Fibroblast of skin of left quadriceps (primary cell): ENCODE measurements at regions not wholly inside any gene's neighbourhood (a gene's known extent, or its start where the extent isn't known, plus 50 kb on each side); places are given as distances from the start of the nearest gene placed in this dataset.
"Not testable (repeated sequence)": the region's sequence is repeated elsewhere in the genome, so short reads cannot be mapped to it uniquely, and the experiment has no call there.

ENCODE experiments used
- DNase-seq, 2 experiments: peaks; one replicate each; pipeline ENCODE4 v3.0.0-alpha.2; 2013; ENCODE audit warnings: low read depth in 2 of 2

- no peak for DNase-seq
These were observed 91.9 kb upstream of the NEURL1B start for GRCh38 chr5:172548981-172549687.

- DNase-seq: no peak
These were observed 92.7 kb upstream of the NEURL1B start for GRCh38 chr5:172548311-172548731.

DNA sequence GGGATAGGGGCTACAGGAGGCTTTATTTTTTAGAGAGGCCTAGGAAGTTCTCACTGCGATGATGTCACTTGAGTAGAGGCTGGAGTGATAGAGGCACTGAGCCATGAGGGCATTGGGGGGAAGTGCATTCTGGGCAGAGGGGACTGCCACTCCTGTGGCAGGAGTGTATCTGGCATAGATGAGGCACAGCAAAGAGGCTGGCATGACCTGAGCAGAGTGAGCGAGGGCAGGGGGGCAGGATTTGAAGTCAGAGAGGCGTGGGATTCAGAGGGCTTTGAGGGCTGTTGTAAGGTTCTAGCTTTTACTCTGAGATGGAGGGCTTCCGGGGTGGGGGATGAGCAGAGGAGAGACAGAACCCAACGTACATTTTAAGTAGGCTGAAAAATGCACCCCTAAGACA is 91.9 kb upstream of the SH3PXD2B start:
- DNase-seq: no peak

- no peak for DNase-seq
These were observed 91.0 kb upstream of the SH3PXD2B start for GRCh38 chr5:172545291-172545801.

DNA sequence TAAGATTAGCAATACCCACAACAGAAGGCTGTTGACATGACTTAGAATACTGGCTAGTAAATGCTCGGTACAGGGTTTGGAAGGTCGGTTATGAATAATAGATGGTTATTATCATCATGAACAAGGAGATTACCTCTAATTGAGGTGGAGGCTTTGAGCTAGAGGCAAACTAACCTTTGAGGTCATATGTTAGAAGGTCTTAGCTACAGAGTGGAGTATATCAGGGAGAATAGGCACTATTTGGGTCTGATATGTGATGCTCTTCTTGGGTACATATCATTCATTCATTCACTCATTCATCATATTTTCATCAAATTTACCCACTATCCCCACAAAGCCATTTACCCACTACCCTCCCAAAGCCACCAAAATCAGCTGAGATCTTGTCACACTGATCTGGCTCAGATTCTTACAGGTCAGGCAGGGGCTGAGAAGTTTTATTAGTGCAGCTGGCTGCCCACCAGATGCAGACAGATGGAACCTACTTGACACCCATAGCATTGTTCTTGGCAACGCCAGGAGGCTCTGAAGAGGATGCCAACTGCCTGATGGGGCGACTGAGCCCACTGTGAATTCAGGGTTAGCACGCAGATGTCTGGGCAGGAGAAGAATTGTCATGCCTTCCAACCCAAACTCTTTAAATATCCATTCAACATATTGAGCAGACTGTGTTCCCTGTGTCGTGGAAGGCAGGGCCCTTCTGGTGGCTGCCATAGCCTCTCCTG is 90.2 kb upstream of the SH3PXD2B start:
- no peak for DNase-seq

- no peak for DNase-seq
These were observed 89.4 kb upstream of the SH3PXD2B start for GRCh38 chr5:172543484-172544298.

DNA sequence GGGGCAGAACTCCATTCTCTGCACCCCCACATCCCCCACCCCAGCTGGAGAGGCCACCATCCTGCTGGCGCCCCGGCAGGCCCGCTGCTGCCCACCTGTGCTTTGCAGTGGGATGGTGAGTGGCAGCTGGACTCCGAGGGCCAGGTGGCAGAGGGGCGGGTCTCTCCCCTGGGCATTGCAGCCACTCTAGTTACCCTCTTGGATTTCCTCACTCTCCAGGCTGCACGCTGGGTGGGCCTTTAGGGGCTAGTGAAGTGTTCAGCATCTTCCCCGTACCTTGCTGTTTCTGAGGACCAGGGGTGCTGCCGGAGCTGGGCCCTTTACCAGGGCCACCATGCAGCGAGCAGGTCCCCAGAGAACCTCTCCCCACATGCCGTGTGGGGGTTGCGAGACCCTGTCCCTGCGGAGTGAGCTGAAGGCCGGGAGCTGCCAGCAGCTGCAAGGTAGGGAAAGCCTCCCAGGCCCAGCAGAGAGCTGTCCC is 88.4 kb upstream of the SH3PXD2B start:
- DNase-seq: no peak

GRCh38 chr5:172541773-172542136 is 87.4 kb upstream of the SH3PXD2B start:
- DNase-seq: no peak

- no peak for DNase-seq
These were observed 86.9 kb upstream of the SH3PXD2B start for GRCh38 chr5:172541099-172541772.

GRCh38 chr5:172540099-172540870 is 86.0 kb upstream of the SH3PXD2B start:
- DNase-seq: no peak

- DNase-seq: no peak
These were observed 80.8 kb upstream of the SH3PXD2B start for GRCh38 chr5:172535108-172535445.

DNA sequence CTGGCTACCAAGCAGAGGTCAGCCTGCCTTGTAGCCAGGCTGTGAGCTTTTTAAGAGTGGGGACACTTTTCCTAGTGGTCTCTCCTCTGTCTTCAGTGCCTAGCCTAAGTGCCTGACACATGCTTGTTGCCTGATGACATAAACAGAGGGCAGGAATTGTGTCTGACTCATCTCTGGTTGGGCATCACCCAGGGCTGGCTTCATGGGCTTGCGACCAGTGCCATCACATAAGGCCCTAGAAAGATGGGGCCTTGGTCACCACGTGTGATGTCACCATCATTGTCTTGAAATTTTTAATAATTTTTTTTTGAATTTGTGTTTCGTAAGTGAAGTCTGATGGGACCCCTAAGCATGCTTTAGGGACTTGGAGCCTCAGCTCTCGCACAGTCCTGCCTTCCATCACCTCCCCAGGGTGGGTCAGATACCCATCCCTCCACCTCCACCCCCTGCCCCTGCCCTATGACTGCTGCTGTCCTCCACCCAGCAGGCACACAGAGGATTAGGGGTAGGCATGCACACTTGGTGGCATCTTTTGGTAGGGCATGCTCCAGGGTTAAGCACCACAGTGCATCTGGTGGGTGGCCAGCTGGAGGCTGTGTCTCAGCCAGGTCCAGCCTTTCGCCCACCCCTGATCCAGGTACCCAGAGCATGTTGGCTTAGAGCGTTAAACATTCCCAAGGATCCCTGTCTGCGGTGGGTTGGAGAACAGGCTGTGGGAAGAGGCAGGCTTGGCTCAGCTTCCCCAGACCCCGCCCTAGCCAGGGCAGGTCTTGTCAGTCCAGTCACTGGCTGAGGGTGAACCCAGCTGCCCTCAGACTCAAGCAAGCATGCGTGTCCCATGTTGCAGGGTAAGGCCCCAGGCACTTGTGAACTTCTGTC is 80.1 kb upstream of the SH3PXD2B start:
- DNase-seq: no peak

- no peak for DNase-seq
These were observed 79.3 kb upstream of the SH3PXD2B start for GRCh38 chr5:172533399-172534228.

DNA sequence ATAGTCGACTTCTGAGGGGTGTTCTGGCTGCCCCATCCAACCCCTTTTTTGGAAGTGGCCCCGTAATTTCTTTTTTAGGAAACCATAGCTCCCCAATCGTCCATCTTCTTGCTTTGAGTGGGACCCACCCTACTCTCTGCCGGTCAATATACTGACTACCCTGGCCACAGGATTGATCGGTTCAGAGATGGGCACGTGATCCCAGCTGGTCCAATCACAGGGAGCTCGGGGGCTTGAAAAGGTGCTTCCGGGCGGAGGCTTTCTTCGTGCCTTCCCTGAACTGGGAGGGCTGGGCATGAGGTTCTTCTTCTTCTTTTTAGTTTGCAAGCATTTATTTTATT is 78.7 kb upstream of the SH3PXD2B start:
- no peak for DNase-seq

GRCh38 chr5:172532439-172532838 is 78.1 kb upstream of the SH3PXD2B start:
- not testable (repeated sequence) for DNase-seq

GRCh38 chr5:172531704-172532026 is 77.3 kb upstream of the SH3PXD2B start:
- no peak for DNase-seq

- no peak for DNase-seq
These were observed 76.8 kb upstream of the SH3PXD2B start for GRCh38 chr5:172530878-172531703.

DNA sequence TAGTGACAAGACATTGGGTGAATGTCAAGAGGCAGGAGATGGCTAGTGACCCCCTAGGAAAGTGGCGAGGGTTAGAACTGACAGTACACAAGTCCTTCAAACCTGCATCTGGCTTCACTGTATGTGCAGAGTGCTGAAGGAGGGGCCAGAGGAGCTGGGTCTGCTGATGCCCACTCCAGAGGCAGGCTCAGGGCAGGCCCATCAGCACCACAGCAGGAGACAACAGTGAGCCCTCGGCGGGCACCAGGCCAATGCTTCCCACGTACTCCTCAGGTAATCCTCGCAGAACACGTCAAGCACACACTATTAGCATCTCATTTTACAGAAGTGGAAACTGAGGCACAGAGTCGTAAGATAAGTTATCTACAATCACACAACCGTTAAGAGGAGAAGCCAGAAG is 76.1 kb upstream of the SH3PXD2B start:
- DNase-seq: no peak

DNA sequence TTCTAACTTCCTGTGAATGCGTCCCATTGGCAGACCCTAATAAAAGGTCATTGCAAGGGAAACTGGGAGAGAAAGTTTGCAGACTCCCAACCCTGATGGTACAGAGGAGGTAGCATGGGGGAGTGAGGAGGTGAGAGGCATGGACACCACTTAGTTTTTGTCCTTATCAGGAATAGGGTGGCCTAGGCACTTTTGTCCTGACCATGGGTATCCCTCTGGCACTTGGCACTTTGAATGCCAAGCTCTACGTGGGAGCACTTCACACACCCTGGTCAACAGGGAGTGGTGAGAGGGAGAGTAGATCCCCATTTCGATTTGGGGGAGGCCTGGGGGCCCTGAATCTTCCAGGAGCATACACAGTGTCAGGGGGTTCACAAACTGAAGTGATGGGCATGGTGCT is 75.6 kb upstream of the SH3PXD2B start:
- no peak for DNase-seq
